HG03025 (cell line): ENCODE measurements at regions not wholly inside any gene's neighbourhood (a gene's known extent, or its start where the extent isn't known, plus 50 kb on each side); places are given as distances from the start of the nearest gene placed in this dataset.

Experiments used
- ATAC-seq: cut with Tn5 transposase; IDR thresholded peaks from one replicate; pipeline ENCODE4 v1.9.1; 2021; ENCODE audit warnings: mild to moderate bottlenecking, moderate library complexity; ENCODE audit not compliant: unreplicated experiment, low FRiP score

DNA sequence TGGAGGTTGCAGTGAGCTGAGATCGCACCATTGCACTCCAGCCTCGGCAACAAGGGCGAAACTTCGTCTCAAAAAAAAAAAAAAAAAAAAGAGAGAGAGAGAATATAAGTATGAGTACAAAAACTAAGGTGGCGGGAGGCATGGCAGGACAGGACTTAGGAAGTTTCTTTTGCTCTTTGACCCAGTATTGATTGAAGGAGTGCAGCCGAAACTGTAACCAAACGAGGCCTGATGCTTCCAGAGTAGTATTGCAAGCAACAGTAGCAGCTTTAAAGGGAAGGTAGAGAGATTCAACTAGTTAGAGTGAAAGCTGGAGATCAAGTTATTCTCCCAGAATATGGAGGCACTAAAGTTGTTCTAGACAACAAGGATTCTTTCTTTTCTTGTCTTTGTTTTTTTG, 99.2 kb upstream of the CASZ1 start:
- no peak for ATAC-seq

DNA sequence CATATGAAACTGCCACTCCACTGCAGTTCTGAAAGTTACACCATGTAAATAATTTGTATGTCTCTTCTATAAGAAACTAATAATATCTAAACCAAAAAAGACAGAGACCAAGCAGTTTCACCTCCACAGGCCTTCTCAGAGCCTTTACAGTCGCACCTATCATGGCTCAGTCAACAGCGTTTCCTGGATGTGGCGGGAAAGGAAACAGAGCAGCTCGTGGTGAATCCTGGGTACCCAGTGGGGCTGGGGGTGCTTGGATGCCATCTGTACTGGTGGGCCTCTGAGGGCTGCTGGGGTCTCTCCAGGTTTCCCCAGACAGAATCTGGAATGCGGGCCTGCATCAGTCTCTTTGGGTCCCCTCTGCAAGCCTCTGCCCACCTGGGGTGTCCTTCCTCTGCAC, 100.2 kb upstream of the CASZ1 start:
- ATAC-seq, result no peak

DNA sequence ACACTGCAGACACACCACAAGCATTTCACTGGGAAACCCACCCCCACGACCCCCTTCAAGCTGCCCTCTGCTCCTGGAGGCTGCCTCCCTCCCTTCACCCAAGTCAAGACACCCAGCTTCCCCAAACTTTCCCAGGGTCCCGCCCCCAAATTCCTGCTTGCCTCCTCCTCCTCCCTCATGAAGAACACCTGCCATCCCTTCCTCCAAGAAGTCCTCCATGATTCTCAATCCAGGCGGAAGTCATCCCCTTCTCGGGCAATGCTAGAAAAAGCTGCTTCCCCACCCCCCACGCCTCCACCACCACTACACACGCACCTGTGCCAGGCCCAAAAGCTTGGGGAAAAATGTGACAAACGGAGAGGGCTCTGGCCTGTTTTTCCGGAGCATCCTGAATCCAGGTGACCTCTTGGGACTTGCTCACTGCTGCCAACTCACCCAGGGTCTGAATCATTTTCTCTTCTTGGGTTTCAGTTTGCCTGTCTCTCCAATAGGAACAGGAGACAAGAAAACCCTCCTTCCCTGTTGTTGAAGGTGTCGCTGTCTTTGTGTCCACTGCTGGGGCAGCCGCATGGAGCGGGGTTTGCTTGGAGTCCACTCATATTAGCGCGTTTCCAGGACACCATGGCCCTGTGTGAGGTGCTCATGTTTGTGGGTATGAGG, 101.0 kb upstream of the CASZ1 start:
- no peak for ATAC-seq

DNA sequence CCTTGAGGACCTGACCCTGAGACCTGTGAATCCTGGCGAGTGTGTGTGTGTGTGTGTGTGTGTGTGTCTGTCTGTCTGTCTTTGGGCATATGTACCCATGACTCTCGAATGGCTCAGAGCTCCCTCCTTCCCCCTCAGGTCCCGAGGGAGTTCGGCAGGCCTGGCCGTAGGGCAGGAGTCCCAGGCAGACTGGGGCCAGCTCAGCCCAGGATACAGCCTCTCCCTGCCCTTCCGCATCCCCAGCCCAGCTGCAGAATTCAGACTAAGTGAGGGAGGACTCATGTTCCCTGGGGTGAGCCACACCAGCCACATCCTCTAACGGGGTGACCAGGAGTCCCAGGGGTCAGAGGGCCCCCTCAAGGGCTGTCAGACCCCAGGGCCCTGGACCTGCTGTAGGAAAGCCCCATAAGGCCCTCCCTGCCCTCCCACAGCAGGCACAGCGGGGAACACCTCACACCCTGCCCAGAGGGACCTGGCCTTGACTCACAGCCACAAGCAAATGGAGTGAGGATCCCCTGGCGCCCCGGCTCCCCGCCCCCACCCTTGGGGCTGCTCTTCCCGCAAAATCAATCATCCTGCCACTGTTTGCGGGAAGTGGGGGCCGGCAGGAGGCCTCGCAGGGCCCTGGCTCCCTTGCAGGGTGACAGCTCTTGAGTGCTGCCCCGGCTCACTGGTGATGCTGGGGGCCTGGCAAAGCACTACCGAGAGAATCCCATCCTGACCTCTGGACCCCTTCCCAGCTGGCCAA, 101.7 kb upstream of the CASZ1 start:
- no peak for ATAC-seq

- ATAC-seq, result no peak
Observed at GRCh38 chr1:10898921-10899320, 102.5 kb upstream of the CASZ1 start.

DNA sequence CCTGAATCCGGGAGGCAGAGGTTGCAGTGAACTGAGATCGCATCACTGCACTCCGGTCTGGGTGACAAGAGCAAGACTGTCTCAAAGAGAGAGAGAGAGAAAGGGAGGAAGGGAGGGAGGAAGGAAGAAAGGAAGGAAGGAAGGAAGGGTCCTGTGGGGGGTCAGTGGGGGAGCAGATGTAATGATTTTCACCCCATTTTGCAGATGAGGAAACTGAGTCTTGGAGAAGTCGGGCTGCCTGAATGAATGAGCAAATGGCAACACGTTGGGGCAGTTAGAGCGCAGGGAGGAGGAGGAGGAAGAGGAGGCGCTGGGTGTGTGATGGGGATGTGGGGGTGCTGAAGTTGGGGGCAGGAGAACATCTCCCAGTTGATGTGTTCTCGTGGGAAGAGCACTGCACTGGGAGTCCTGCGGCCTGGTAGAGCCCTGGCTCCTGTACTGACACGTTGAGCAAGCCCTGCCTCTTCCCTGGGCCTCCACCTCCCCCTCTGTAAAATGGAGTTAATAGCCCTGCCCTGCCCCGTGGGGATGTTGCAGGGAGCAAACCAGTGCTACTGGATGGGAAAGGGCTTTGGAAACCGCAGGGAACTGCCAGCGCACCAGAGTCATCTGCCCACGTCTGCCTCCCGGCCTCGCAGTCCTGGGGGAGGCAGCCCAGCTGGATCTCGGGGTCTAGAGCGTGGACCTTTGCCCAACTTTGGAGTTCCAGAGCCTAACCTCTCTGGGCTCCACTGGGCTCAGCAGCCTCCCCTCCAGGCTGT, 103.2 kb upstream of the CASZ1 start:
- no peak for ATAC-seq

DNA sequence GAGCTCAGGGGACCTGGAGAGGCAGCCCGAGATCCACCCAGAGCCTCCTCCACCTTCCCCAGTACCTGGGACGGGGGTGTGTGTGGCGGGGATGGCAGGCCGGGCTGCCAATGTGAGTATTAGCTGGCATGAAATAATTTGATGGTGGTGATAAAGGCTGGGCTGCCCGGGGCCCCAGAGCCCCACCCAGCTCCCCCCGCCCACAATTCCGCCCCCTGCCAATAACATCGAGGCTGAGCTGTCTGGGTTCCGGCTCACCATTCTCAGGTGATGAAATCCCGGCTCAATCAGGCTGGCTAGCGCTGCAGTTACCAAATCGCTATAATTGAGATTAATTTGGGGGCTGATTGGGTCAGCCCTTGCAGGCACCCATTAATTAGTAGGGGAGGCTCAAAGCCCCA, 103.8 kb upstream of the CASZ1 start:
- no peak for ATAC-seq

- no peak for ATAC-seq
Observed at GRCh38 chr1:10900691-10901090, 104.2 kb upstream of the CASZ1 start.

- no peak for ATAC-seq
Observed at GRCh38 chr1:10901091-10901890, 104.8 kb upstream of the CASZ1 start.

DNA sequence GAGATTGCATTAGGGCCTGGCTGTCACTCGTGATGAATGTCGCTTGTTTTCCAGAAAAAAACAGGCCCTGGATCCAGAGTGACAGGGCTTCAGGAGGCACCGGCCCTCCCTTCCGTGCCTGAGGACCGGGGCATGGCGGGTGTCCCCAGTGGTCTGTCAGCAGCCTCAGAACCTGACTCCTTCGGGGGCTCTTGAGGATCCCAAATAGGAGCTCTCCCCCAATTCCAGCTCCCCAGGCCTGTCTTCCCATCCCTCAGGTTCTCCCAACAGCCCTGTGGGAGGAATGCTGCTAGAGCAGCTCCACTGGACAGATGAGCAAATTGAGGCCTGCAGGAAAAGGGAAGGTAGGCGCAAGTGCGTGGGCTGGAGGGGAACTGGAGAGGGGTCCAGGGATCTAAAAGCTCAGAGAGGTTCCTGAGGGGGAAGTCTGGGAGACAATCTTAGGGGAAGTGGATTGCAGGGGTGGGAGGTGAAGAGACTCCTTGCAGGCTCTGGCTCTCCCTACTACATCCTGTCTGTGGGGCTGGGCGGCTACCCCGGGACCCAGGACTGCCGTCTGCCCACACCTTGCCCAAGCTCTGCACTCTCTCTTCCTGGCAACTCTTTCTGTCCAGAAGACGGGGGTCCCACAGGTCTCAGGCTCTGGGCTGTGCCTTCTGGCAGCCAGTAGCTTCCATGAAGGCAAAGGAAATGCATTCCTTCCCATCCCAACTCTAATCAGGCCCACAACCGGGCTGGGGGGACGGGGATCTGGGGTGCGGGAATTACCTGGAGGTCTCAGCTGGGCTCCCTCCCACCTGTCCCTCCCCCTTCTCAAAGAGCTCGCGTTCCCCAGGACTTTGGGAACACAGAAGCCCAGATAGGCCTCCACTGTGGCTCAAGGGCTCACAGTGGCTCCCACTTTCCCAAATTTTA, 105.7 kb upstream of the CASZ1 start:
- no peak for ATAC-seq

DNA sequence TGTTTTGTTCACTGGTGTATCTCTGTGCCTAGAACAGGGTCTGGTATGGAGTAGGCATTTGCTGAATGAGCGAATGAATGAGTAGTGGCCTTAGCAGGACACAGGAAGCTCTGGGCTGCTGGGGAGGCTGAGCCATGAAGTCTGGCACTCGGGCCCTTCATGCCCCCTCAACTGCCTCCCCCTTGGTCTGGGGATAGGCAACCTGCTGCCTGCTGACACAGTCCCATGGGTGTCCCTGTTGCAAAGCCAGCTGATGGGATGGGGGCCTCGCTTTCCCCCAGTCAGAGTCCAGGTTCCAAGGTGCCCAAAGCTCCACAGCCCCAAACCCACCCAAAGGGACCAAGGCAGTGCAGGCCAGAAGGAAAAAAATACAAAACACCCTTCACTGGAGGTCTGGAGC, 107.0 kb upstream of the CASZ1 start:
- ATAC-seq, result no peak

DNA sequence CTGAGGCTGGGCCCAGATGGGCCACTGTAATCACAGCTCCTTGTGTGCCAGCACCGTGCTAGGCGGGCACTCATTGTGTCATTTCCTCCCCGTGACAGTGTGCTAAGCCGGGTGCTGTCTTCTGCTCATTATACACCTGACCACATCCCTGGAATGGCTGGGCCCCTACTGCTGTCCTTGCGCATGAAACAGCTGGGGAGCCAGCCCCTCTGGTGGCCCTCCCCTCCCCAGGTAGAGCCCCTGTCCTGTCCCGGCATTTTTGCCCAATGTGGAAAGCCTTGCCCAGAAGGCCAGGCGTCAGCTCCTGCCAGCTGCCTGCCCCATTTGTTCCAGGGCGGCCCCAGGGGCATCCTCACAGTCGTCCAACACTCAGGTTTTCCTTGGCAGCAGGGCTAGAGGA, 107.4 kb upstream of the CASZ1 start:
- ATAC-seq, result no peak

GRCh38 chr1:10904396-10905358, 107.8 kb upstream of the TARDBP start:
- no peak for ATAC-seq

DNA sequence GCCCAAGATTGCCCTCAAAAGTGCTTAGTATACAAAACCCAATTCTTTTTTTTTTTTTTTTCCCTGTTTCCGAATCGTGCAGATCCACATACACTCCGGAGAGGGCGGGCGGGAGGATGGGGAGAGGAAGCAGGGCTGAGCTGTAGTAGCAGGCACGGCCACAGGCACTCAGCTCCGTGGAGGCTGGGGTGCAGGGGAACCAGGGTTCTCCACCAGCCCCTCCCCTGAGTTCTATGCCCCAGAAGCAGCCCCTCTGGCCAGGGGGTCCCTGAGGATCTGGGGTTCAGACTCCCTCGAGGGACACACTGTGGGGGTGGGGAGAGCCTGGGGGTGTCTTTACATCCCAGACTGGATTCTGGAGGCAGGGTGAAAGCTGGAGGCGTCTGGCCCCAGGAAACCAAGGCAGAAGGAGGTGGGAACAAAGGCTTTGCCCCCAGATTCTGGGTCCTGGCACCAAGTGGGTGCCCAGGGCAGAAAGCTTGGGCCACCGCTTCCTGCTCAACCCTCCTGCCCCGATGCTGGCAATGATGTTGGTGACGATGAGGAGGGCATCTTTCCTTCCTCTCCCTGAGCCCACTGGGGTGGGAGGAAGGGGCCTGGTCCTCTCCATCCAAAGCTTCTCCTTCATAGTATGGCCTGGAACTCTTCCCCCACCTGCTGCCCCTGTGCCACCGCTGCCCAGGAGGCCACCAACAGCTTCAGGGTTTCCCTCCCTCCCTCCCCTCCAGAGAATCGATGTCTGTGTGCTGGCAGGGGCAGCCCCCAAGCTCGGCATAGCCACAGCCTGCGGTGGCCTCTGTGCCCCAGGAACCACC, 106.4 kb upstream of the TARDBP start:
- no peak for ATAC-seq

GRCh38 chr1:10906866-10907519, 105.5 kb upstream of the TARDBP start:
- ATAC-seq, result no peak

DNA sequence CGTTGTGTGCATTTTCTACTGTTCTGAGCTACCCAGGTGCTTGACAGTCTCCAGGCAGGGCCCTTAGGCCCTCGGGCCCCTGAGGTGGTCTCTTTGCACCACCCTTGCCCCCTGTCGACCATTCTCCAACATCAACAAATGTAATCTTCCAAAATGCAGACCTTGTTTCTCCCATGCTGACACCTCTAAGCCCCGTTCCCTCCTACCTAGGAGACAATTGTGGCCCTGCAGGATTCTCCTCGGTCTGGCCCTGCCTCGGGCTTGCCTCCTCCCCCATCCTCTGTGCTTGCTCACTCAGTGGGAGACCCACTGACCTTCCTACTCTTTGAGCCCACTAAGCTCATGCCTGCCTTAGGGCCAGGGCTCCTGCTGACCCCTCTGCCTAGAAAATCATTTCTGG, 104.2 kb upstream of the TARDBP start:
- no peak for ATAC-seq
